ENCODE measurements at regions not wholly inside any gene's neighbourhood (a gene's known extent, or its start where the extent isn't known, plus 50 kb on each side); places are given as distances from the start of the nearest gene placed in this dataset.
"Not testable (repeated sequence)": the region's sequence is repeated elsewhere in the genome, so short reads cannot be mapped to it uniquely, and the experiment has no call there.

DNA sequence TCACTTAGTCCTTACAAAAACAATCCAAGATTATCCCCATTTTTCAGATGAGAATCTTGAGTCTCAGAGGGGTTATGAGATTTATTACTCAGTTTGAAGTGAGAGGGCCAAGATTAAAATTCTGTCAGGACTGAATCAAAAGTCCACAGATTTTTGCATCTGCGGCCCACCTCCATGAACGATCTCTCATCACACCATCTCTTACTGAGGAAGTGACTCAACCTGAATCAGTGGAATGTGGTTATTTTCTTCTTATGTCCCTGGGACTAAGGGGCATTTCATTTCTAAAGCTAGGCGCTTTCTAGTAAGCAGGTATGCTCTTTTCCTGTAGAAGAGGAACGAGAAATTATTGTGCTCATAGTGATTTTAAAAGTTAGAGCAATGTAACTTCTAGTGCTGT is 360.3 kb upstream of the SPHKAP start:
- Histone ChIP-seq H3K9ac (ENCODE audit: low read depth, low read length) (no peak overlapping the region), H3K4me3 (ENCODE audit: low read length) (no peak overlapping the region), H3K9me3 (replicated peaks; ENCODE audit: low read length) (peaks cover 5% of the 10 kb centered on the region), H3K4me2 (ENCODE audit: low read length) (peak overlapping the region; percentile 13), H3K4me1 (ENCODE audit: control insufficient read depth, insufficient read depth, low read length) (peaks cover 38% of the 10 kb centered on the region), H3K27me3 (ENCODE audit: control insufficient read depth, insufficient read depth, low read length) (no peaks in the 10 kb centered on the region), H3K36me3 (ENCODE audit: insufficient read depth, low read length) (no peaks in the 10 kb centered on the region)

DNA sequence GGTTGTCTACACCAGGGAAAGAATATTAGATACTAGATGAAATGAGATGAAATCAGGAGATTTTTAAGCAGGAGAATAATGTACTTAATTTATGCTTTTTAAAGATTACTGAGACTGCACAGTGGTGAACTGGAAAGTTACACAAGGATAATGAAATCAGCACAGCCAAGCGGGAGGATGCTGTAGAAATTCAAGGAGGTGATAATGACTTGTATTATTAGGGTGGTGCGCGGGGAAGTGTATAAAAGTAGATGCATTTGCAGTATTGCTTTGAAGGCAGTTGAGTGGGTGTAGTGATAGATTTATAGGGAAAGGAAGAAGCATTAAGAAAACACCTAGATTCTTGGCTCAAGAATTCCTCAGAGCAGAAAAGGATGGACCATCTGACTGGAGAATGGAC is 359.5 kb upstream of the SPHKAP start:
- Histone ChIP-seq H3K27me3 (ENCODE audit: control insufficient read depth, insufficient read depth, low read length) (no peaks in the 10 kb centered on the region), H3K4me1 (ENCODE audit: control insufficient read depth, insufficient read depth, low read length) (peaks cover 35% of the 10 kb centered on the region), H3K36me3 (ENCODE audit: insufficient read depth, low read length) (no peaks in the 10 kb centered on the region), H3K4me3 (ENCODE audit: low read length) (no peak overlapping the region), H3K4me2 (ENCODE audit: low read length) (no peak overlapping the region), H3K9ac (ENCODE audit: low read depth, low read length) (no peak overlapping the region), H3K9me3 (replicated peaks; ENCODE audit: low read length) (no peaks in the 10 kb centered on the region)

DNA sequence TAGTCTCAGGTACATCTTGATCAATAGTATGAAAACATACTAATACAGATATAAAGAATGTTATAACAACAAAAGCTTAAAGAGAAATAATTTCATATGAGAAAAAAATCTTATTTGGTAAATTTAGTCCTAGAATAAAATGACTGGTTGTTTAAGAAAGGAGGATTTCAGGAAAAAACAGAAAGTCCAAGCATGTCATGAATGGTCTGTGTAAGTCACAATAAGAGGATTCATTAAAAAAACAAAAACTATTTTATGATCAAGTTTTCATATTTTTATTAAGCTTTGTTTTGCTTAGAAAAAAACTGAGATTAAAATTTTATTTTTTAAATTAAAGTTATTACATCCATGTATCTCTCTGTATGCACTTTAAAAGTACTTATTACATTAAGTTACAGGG is 353.9 kb upstream of the SPHKAP start:
- no peaks in the 10 kb centered on the region for H3K36me3 ChIP-seq (ENCODE audit: insufficient read depth, low read length)

DNA sequence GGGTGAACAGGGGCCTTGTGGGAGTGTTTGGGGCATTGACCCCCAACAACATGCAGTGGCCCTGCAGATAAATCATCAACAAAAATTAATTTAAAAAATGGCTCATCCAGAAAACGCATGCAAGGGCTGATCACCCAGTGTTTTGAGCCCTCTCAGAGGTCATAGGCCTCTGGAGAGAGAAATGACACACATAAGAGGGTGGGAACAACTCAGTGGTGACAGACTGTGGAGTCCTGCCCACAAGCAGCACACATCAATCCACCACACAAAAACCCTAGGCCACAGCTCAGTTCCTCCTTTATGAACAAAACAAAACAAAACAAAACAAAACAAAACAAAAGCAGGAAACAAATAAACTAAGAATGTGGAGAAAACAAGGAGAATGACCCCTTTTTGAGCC is 351.7 kb upstream of the SPHKAP start:
- Histone ChIP-seq H3K27me3 (ENCODE audit: control insufficient read depth, insufficient read depth, low read length) (no peaks in the 10 kb centered on the region), H3K9me3 (replicated peaks; ENCODE audit: low read length) (no peaks in the 10 kb centered on the region), H3K4me3 (ENCODE audit: low read length) (no peak overlapping the region), H3K4me2 (ENCODE audit: low read length) (no peak overlapping the region), H3K9ac (ENCODE audit: low read depth, low read length) (no peak overlapping the region), H3K4me1 (ENCODE audit: control insufficient read depth, insufficient read depth, low read length) (no peaks in the 10 kb centered on the region), H3K36me3 (ENCODE audit: insufficient read depth, low read length) (no peaks in the 10 kb centered on the region)

More for the DNA sequence above, 353.9 kb upstream of the SPHKAP start:
- no peak overlapping the region for H3K4me2 ChIP-seq (ENCODE audit: low read length)
- H3K4me3 ChIP-seq (ENCODE audit: low read length) = no peak overlapping the region
- H3K27me3 ChIP-seq (ENCODE audit: control insufficient read depth, insufficient read depth, low read length) = no peaks in the 10 kb centered on the region
- no peaks in the 10 kb centered on the region for H3K9me3 ChIP-seq (replicated peaks; ENCODE audit: low read length)
- H3K4me1 ChIP-seq (ENCODE audit: control insufficient read depth, insufficient read depth, low read length) = no peaks in the 10 kb centered on the region
- H3K9ac ChIP-seq (ENCODE audit: low read depth, low read length) = no peak overlapping the region

DNA sequence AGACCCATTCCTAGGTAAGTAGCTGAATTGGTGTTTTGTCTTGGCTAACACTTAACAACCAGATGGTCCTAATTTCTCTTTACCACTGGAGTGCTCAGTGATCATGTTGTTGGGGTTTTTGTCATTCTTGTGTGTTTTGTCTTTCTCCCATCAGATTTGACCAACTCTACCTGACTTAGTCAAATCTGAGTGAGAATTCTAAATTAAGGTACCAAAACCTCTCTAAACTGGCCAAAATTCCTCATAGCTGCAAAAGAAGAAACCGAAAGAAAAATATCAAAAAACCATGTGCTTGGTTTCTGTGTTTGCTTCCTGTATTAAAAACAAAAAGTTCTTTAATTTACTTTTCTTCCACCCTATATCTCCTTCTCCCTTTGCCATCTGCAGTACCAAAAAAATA is 350.7 kb upstream of the SPHKAP start:
- no peaks in the 10 kb centered on the region for H3K4me1 ChIP-seq (ENCODE audit: control insufficient read depth, insufficient read depth, low read length)
- H3K27me3 ChIP-seq (ENCODE audit: control insufficient read depth, insufficient read depth, low read length) = no peaks in the 10 kb centered on the region
- H3K4me3 ChIP-seq (ENCODE audit: low read length) = no peak overlapping the region
- H3K36me3 ChIP-seq (ENCODE audit: insufficient read depth, low read length) = no peaks in the 10 kb centered on the region
- H3K9ac ChIP-seq (ENCODE audit: low read depth, low read length) = no peak overlapping the region
- H3K4me2 ChIP-seq (ENCODE audit: low read length) = no peak overlapping the region
- H3K9me3 ChIP-seq (replicated peaks; ENCODE audit: low read length) = no peaks in the 10 kb centered on the region

DNA sequence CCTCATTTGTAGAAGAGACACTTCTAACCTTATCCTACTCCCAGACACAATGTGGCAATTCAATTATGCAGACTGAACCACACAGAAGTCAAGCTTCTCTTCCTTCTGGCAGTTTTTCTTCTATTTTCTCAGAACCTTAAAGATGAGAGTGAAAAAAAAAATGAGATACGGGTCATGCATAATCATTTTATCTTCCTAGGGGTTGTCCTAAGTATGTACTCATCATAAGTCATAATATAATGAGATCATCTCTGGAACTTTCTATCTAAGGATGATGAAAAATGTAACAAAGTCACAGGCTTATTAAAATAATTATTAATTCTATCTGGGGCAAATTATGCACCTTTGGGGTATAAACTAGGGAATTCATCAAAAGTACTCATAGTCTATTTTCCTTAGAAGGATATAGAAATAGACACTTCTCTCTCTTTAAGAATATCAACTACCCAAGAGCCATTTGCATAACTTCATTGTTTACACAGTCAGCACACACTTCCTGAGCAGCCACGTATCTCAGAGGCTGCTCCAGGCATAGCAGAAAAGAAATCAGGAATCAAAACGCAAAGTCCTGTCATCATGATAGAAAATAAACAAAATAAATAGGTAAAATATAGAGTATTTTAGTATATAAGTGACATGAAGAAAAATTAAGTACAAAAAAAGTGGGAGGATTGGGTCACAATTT is 345.9 kb upstream of the SPHKAP start:
- no peaks in the 10 kb centered on the region for H3K27me3 ChIP-seq (ENCODE audit: control insufficient read depth, insufficient read depth, low read length)
- H3K36me3 ChIP-seq (ENCODE audit: insufficient read depth, low read length) = no peaks in the 10 kb centered on the region
- H3K4me2 ChIP-seq (ENCODE audit: low read length) = no peak overlapping the region
- H3K9ac ChIP-seq (ENCODE audit: low read depth, low read length) = no peak overlapping the region
- H3K9me3 ChIP-seq (replicated peaks; ENCODE audit: low read length) = no peaks in the 10 kb centered on the region
- H3K4me1 ChIP-seq (ENCODE audit: control insufficient read depth, insufficient read depth, low read length) = no peaks in the 10 kb centered on the region
- H3K4me3 ChIP-seq (ENCODE audit: low read length) = no peak overlapping the region

DNA sequence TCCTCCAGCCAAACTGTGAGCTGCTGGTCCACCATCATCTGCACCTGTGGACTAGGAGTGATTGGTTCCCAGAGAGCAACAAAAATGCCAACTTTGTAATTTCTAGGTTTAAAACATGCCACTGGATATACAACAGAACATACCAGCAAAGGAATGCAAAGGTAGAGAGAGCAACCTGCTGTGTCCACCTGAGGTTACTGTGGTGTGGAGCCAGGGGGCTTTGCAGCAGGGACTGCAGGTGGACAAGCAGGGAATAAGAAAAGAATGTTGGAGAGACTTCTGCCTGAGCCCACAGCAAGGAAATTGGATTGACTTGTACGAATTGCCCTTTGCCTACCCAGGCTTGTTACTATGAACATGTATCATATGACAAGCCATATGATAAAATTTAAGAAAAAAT is 345.2 kb upstream of the SPHKAP start:
- no peaks in the 10 kb centered on the region for H3K4me1 ChIP-seq (ENCODE audit: control insufficient read depth, insufficient read depth, low read length)
- H3K4me2 ChIP-seq (ENCODE audit: low read length) = no peak overlapping the region
- no peak overlapping the region for H3K4me3 ChIP-seq (ENCODE audit: low read length)
- H3K9ac ChIP-seq (ENCODE audit: low read depth, low read length) = no peak overlapping the region
- no peaks in the 10 kb centered on the region for H3K36me3 ChIP-seq (ENCODE audit: insufficient read depth, low read length)
- no peaks in the 10 kb centered on the region for H3K27me3 ChIP-seq (ENCODE audit: control insufficient read depth, insufficient read depth, low read length)
- no peaks in the 10 kb centered on the region for H3K9me3 ChIP-seq (replicated peaks; ENCODE audit: low read length)

DNA sequence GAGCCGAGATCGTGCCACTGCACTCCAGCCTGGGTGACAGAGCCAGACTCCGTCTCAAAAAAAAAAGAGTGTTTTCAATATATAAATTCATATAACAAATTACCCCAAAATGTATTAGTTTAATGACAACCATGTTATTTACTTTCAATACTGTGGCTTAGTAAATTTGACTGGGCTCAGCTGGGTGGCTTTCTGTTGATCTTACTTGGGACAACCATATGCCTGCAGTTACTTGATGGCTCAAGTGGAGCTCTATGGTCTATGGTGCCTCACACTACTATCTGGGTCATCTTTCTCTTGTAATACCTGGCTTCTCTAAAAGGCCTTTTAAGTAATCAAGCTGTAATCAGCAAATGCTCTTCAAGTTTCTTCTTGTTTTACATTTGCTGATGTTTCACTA is 341.5 kb upstream of the SPHKAP start:
- Histone ChIP-seq H3K4me3 (ENCODE audit: low read length) (no peak overlapping the region), H3K4me2 (ENCODE audit: low read length) (no peak overlapping the region), H3K4me1 (ENCODE audit: control insufficient read depth, insufficient read depth, low read length) (no peaks in the 10 kb centered on the region), H3K9me3 (replicated peaks; ENCODE audit: low read length) (no peaks in the 10 kb centered on the region), H3K27me3 (ENCODE audit: control insufficient read depth, insufficient read depth, low read length) (no peaks in the 10 kb centered on the region), H3K9ac (ENCODE audit: low read depth, low read length) (no peak overlapping the region), H3K36me3 (ENCODE audit: insufficient read depth, low read length) (no peaks in the 10 kb centered on the region)

DNA sequence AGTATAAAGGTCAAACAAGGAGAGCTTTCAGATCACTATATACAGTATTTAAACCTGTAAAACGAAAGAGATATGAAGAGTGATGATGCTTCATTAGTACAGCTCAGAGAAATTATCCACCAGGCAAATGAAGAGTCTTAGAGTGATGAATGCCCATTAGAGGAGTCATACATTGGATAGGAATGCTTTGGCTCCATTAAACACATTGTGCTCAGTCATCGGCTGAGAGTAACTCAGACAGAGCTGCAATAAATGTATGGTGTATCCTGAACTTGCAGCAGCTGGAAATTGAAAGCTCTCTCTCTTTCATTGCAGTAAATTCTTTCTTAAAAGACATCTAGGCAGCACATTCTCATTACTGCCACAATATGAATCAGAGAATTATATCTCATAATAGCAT is 340.8 kb upstream of the SPHKAP start:
- no peaks in the 10 kb centered on the region for H3K4me1 ChIP-seq (ENCODE audit: control insufficient read depth, insufficient read depth, low read length)
- H3K27me3 ChIP-seq (ENCODE audit: control insufficient read depth, insufficient read depth, low read length) = no peaks in the 10 kb centered on the region
- H3K9me3 ChIP-seq (replicated peaks; ENCODE audit: low read length) = no peaks in the 10 kb centered on the region
- H3K36me3 ChIP-seq (ENCODE audit: insufficient read depth, low read length) = no peaks in the 10 kb centered on the region
- no peak overlapping the region for H3K4me3 ChIP-seq (ENCODE audit: low read length)
- no peak overlapping the region for H3K9ac ChIP-seq (ENCODE audit: low read depth, low read length)
- H3K4me2 ChIP-seq (ENCODE audit: low read length) = no peak overlapping the region

DNA sequence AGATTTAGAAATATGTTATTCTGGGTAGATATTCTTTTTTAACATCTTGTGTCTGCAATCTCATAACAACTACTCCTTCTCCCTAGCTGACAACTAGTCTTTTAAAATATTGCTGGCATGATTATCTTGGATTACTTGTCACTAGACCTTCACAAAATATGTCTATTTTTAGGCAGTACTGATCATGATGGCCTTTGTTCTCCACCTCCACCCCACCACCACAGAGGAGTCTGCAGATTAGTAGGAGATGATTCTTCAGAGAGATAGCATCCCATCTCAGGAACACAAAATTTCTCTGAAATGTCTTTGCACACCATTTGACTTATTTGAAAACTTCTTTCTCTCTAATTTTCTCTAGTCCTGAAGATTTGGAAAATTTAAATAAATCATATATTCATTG is 338.1 kb upstream of the SPHKAP start:
- H3K9me3 ChIP-seq (replicated peaks; ENCODE audit: low read length) = no peaks in the 10 kb centered on the region
- no peaks in the 10 kb centered on the region for H3K36me3 ChIP-seq (ENCODE audit: insufficient read depth, low read length)
- H3K27me3 ChIP-seq (ENCODE audit: control insufficient read depth, insufficient read depth, low read length) = no peaks in the 10 kb centered on the region
- H3K4me1 ChIP-seq (ENCODE audit: control insufficient read depth, insufficient read depth, low read length) = no peaks in the 10 kb centered on the region
- H3K9ac ChIP-seq (ENCODE audit: low read depth, low read length) = no peak overlapping the region
- H3K4me2 ChIP-seq (ENCODE audit: low read length) = no peak overlapping the region
- H3K4me3 ChIP-seq (ENCODE audit: low read length) = no peak overlapping the region

DNA sequence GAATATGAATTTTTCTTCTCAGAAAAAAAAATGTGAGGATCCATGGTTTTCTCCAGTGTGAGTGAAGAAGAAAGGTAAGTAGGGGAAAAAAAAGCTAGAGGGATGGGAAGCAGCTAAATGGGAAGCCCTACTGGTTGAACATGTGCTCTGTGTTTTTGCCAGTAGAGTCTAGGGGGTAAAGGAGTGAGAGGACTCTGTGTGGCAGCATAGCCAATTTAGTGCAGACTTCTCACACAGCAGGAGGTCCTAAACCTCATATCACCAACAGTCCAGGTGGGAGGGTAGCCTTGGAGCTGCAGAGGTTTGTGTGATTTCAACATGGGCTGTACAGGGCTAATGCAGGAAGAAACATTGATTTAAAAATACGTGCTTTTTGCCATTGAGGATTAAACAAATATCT is 334.5 kb upstream of the SPHKAP start:
- no peaks in the 10 kb centered on the region for H3K4me1 ChIP-seq (ENCODE audit: control insufficient read depth, insufficient read depth, low read length)
- H3K9ac ChIP-seq (ENCODE audit: low read depth, low read length) = no peak overlapping the region
- no peaks in the 10 kb centered on the region for H3K9me3 ChIP-seq (replicated peaks; ENCODE audit: low read length)
- no peaks in the 10 kb centered on the region for H3K36me3 ChIP-seq (ENCODE audit: insufficient read depth, low read length)
- no peaks in the 10 kb centered on the region for H3K27me3 ChIP-seq (ENCODE audit: control insufficient read depth, insufficient read depth, low read length)
- H3K4me3 ChIP-seq (ENCODE audit: low read length) = no peak overlapping the region
- H3K4me2 ChIP-seq (ENCODE audit: low read length) = no peak overlapping the region

DNA sequence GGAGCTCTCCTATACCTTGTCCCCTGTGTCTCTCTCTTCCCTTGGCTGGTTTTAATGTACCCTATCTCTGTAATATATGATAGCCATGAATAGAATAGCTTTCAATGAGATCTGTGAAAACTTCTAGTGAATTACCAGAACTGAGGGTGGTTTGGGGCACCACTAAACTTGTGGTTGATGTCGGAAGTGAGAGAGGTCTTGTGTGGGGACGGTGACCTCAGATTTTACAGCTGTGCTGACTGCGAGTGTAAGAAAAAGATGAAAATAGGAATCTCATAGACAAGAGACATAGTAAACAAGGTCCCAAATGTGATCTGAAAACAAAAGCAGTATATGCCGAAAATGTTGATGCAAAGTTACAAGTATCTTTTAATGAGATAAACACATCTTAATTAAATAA is 332.0 kb upstream of the SPHKAP start:
- not testable (repeated sequence) for H3K36me3 ChIP-seq (ENCODE audit: insufficient read depth, low read length); H3K4me1 ChIP-seq (ENCODE audit: control insufficient read depth, insufficient read depth, low read length); H3K9ac ChIP-seq (ENCODE audit: low read depth, low read length); H3K4me2 ChIP-seq (ENCODE audit: low read length); H3K4me3 ChIP-seq (ENCODE audit: low read length); H3K9me3 ChIP-seq (replicated peaks; ENCODE audit: low read length); H3K27me3 ChIP-seq (ENCODE audit: control insufficient read depth, insufficient read depth, low read length)
